ENCODE measurements at regions not wholly inside any gene's neighbourhood (a gene's known extent, or its start where the extent isn't known, plus 50 kb on each side); places are given as distances from the start of the nearest gene placed in this dataset.

DNA sequence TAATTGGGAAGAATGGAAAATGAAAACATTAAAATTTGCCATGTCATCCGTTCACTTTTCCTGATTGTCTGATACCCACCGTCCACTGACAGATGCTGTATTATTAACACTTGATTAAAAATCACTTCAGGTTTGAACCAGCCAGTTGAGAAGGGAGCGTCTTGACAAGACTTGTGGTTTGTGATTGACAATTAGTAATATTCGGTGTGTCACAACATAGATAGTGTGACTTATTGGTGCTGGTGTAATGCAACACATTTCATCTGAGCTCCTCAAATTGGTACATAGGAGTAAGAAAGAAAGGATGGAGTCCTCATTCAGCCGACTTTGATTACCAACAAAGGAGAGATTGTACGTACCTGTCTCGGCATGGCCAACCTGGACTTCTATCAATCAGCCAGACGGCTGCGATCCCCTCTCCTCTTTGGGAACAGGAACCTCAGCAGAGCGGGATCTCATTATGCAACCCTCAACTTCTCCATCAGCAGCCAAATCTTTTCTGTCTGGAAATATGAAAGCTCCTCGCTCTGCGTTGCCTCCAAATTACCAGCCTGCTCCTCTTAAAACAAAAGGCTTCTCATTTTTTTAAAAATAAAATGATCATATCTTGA lies 211.7 kb upstream of the MVB12B start:
- Histone ChIP-seq H3K79me2 (ENCODE audit: control insufficient read depth, insufficient read depth, low read length) (no peaks in the 10 kb centered on the region), H3K27ac (ENCODE audit: low read length in 2 of 2) (no peak overlapping the region), H3K4me3 (ENCODE audit: control extremely low read depth in 1 of 5, extremely low read depth in 1 of 5, insufficient read depth in 1 of 5, low read depth in 2 of 5, low read length in 4 of 5) (no peak overlapping the region), H3K4me2 (replicated peaks; ENCODE audit: low read depth, low read length, poor library complexity, severe bottlenecking) (no peak overlapping the region), H4K20me1 (ENCODE audit: control insufficient read depth, insufficient read depth, low read length, poor library complexity, severe bottlenecking) (no peaks in the 10 kb centered on the region), H3K4me1 (ENCODE audit: control insufficient read depth in 2 of 2, insufficient read depth in 2 of 2, low read length in 2 of 2) (no peaks in the 10 kb centered on the region), H3K9me3 (ENCODE audit: control extremely low read depth in 1 of 3, control insufficient read depth in 2 of 3, insufficient read depth in 1 of 3, low read length in 2 of 3) (peaks cover 0 to 3% (median 0%) of the 10 kb centered on the region in 3 donors), H3K36me3 (replicated peaks in 1 of 2; ENCODE audit: control extremely low read depth in 1 of 2, control insufficient read depth in 1 of 2, extremely low read depth in 1 of 2, insufficient read depth in 2 of 2, low read length in 1 of 2) (no peaks in the 10 kb centered on the region), H3K27me3 (replicated peaks in 1 of 4; ENCODE audit: control extremely low read depth in 1 of 4, control insufficient read depth in 3 of 4, insufficient read depth in 4 of 4, low read length in 3 of 4) (no peaks in the 10 kb centered on the region), H2AFZ (ENCODE audit: insufficient read depth, low read depth, low read length, poor library complexity, severe bottlenecking) (no peak overlapping the region), H3K9ac (ENCODE audit: low read length) (no peak overlapping the region)
- H3K27ac Mint-ChIP-seq, result no peak overlapping the region
- no peak for TF ChIP-seq EZH2 (IDR thresholded peaks at IDR 0.05; ENCODE audit: borderline replicate concordance, insufficient read depth, low read depth, low read length, poor library complexity, severe bottlenecking)
- TF ChIP-seq, protein P1, sequence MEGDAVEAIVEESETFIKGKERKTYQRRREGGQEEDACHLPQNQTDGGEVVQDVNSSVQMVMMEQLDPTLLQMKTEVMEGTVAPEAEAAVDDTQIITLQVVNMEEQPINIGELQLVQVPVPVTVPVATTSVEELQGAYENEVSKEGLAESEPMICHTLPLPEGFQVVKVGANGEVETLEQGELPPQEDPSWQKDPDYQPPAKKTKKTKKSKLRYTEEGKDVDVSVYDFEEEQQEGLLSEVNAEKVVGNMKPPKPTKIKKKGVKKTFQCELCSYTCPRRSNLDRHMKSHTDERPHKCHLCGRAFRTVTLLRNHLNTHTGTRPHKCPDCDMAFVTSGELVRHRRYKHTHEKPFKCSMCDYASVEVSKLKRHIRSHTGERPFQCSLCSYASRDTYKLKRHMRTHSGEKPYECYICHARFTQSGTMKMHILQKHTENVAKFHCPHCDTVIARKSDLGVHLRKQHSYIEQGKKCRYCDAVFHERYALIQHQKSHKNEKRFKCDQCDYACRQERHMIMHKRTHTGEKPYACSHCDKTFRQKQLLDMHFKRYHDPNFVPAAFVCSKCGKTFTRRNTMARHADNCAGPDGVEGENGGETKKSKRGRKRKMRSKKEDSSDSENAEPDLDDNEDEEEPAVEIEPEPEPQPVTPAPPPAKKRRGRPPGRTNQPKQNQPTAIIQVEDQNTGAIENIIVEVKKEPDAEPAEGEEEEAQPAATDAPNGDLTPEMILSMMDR (IDR thresholded peaks at IDR 0.05), result no peak
- no peaks in the 10 kb centered on the region for H3K4me1 Mint-ChIP-seq
- intact Hi-C loops (cut with micrococcal nuclease), result no loop called here
- DNase-seq (no peak), ATAC-seq (ENCODE audit: low read depth) (no peak)
- POLR2A ChIA-PET, result no interaction called here
- CTCF ChIA-PET, result no interaction called here
- 93% methylated on average over 6 of the region's 12 CpGs for WGBS (ENCODE audit: insufficient coverage)
- no peak overlapping the region for H3K4me3 Mint-ChIP-seq
- H3K27me3 Mint-ChIP-seq, result peaks cover 34% of the 10 kb centered on the region
- H3K9me3 Mint-ChIP-seq (ENCODE audit: insufficient read depth), result no peaks in the 10 kb centered on the region

DNA sequence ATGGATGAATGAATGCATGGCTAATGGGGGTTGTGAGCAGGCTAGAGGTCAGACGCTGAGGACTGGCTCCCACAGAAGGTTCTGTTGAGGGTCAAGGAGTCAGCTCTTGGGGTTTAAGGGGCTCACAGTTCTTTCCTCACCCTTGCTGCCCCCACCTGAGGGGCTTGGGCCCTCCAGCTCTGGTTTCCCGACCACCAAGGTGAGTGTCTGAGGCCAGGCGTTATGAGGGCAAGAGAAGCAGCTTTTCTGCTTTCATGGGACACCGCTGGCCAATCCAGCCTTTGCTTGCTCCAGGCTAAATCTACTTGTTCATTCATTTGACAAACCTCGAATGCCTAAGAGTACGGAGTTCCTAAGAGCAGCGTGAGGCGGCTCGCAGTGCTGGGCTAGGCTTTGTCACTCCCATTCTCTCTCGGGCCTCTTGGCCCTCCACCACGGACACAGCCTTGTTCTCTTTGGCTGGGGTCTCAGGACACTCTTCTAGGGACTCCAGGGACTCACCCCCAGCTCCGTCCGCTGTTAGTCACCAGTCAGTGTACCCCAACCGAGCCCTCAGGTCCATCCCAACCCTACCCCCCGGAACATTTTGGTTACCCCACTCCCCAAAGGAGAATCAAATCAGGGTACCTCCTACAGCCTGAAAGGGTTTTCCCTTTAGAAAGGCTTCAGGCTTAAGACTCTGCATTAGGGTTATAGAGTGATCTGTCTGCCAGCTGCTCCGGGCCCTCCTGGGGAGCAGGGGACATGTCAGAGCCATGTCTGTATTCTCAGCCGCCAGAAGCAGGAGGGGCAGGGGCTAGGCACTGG lies 210.1 kb upstream of the MVB12B start:
- no peak overlapping the region for H3K4me3 Mint-ChIP-seq
- H3K79me2 ChIP-seq (ENCODE audit: control insufficient read depth, insufficient read depth, low read length), result no peaks in the 10 kb centered on the region
- no peak overlapping the region for H3K27ac ChIP-seq (ENCODE audit: low read length in 2 of 2)
- H3K9ac ChIP-seq (ENCODE audit: low read length), result no peak overlapping the region
- H3K27me3 ChIP-seq (replicated peaks in 1 of 4; ENCODE audit: control extremely low read depth in 1 of 4, control insufficient read depth in 3 of 4, insufficient read depth in 4 of 4, low read length in 3 of 4), result no peaks in the 10 kb centered on the region
- CTCF ChIA-PET, result no interaction called here
- POLR2A ChIA-PET, result no interaction called here
- DNase-seq, result no peak
- H3K4me1 ChIP-seq (ENCODE audit: control insufficient read depth in 2 of 2, insufficient read depth in 2 of 2, low read length in 2 of 2), result no peaks in the 10 kb centered on the region
- H4K20me1 ChIP-seq (ENCODE audit: control insufficient read depth, insufficient read depth, low read length, poor library complexity, severe bottlenecking), result no peaks in the 10 kb centered on the region
- no peak overlapping the region for H3K4me3 ChIP-seq (ENCODE audit: control extremely low read depth in 1 of 5, extremely low read depth in 1 of 5, insufficient read depth in 1 of 5, low read depth in 2 of 5, low read length in 4 of 5)
- intact Hi-C loops (cut with micrococcal nuclease), result no loop called here
- no peak overlapping the region for H3K27ac Mint-ChIP-seq
- 89% methylated on average over 15 of the region's 17 CpGs for WGBS (ENCODE audit: insufficient coverage)
- no peaks in the 10 kb centered on the region for H3K9me3 Mint-ChIP-seq (ENCODE audit: insufficient read depth)
- ATAC-seq (ENCODE audit: low read depth), result no peak
- H3K27me3 Mint-ChIP-seq, result peaks cover 38% of the 10 kb centered on the region
- H3K9me3 ChIP-seq (ENCODE audit: control extremely low read depth in 1 of 3, control insufficient read depth in 2 of 3, insufficient read depth in 1 of 3, low read length in 2 of 3), result peaks cover 0 to 3% (median 0%) of the 10 kb centered on the region in 3 donors
- H3K4me1 Mint-ChIP-seq, result no peaks in the 10 kb centered on the region
- no peak overlapping the region for H2AFZ ChIP-seq (ENCODE audit: insufficient read depth, low read depth, low read length, poor library complexity, severe bottlenecking)
- TF ChIP-seq, protein P1 (IDR thresholded peaks at IDR 0.05), result no peak
- TF ChIP-seq EZH2 (IDR thresholded peaks at IDR 0.05; ENCODE audit: borderline replicate concordance, insufficient read depth, low read depth, low read length, poor library complexity, severe bottlenecking), result no peak
- H3K4me2 ChIP-seq (replicated peaks; ENCODE audit: low read depth, low read length, poor library complexity, severe bottlenecking), result no peak overlapping the region
- H3K36me3 ChIP-seq (replicated peaks in 1 of 2; ENCODE audit: control extremely low read depth in 1 of 2, control insufficient read depth in 1 of 2, extremely low read depth in 1 of 2, insufficient read depth in 2 of 2, low read length in 1 of 2), result no peaks in the 10 kb centered on the region
